SK-N-MC (cell line): ENCODE measurements at regions not wholly inside any gene's neighbourhood (a gene's known extent, or its start where the extent isn't known, plus 50 kb on each side); places are given as distances from the start of the nearest gene placed in this dataset.
A peak's percentile ranks its signal among the peaks of the same experiment; 100 is the strongest.

Source experiments
- DNase-seq: peaks from one replicate; pipeline ENCODE4 v3.0.0-alpha.2; 2011; ENCODE audit warnings: low read depth, low spot score
- H3K27ac ChIP-seq: fragments of 200-600 bp; sonication (generic); 2 replicates; pipeline ENCODE4 v1.5.1; 2016; ENCODE audit warnings: mixed run types
- H3K36me3 ChIP-seq: fragments of 200-600 bp; sonication (generic); 2 replicates; pipeline ENCODE4 v1.6.1; 2017; ENCODE audit warnings: antibody characterized with exemption, low read length, mixed read lengths; ENCODE audit not compliant: insufficient read depth
- H3K4me3 ChIP-seq: fragments of 200-600 bp; sonication (generic); 2 replicates; pipeline ENCODE4 v1.5.1; 2016
- H3K9ac ChIP-seq: fragments of 200-600 bp; sonication (generic); 2 replicates; pipeline ENCODE4 v1.8.0; 2017; ENCODE audit warnings: mixed run types, mixed read lengths; ENCODE audit not compliant: insufficient read length
- H3K9me3 ChIP-seq: fragments of 200-600 bp; sonication (generic); 2 replicates; pipeline ENCODE4 v1.6.1; 2017; ENCODE audit warnings: low read depth, mild to moderate bottlenecking, antibody characterized with exemption, low read length, moderate library complexity, mixed read lengths
- EZH2 ChIP-seq: fragments of 200-600 bp; sonication (generic); IDR thresholded peaks from one replicate; pipeline ENCODE4 v1.6.1; 2017; ENCODE audit warnings: antibody characterized with exemption
- FOXP2 ChIP-seq: optimal IDR thresholded peaks from 2 replicates; pipeline ENCODE3; 2011; ENCODE audit warnings: mild to moderate bottlenecking, moderate library complexity; ENCODE audit not compliant: insufficient read depth; ENCODE audit errors: extremely low read length, control extremely low read depth
- POLR2AphosphoS5 ChIP-seq: IDR thresholded peaks from 2 replicates; pipeline ENCODE4 v1.6.1; 2012; ENCODE audit warnings: mild to moderate bottlenecking, low read depth, low read length, borderline replicate concordance

DNA sequence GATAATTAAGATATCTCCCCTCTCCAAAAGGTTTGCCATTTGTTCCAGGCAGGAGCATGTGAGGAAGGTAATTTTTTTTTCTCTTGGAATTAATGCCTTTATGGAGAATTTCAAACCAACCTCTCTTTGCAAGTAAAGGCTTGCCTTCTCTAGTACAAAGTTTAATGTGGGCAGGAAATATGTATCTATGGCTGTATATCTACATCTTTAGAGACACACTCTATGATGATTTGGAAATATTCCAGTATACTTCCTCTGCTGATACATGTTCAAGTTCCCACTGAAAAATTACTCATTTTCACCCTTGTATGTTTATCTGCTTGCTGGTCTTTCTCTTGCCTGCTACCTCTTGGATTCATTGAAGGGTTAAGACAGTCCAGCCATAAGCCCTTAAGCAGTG lies 83.5 kb upstream of the SEMA6A start:
- no peak for DNase-seq
- no peaks in the 10 kb centered on the region for H3K9me3 ChIP-seq
- peak overlapping the region; percentile 26 for H3K4me3 ChIP-seq
- no peaks in the 10 kb centered on the region for H3K36me3 ChIP-seq
- no peak overlapping the region for H3K9ac ChIP-seq
- TF ChIP-seq EZH2 (no peak), POLR2AphosphoS5 (no peak), FOXP2 (no peak)
- H3K27ac ChIP-seq: peak overlapping the region; percentile 72

DNA sequence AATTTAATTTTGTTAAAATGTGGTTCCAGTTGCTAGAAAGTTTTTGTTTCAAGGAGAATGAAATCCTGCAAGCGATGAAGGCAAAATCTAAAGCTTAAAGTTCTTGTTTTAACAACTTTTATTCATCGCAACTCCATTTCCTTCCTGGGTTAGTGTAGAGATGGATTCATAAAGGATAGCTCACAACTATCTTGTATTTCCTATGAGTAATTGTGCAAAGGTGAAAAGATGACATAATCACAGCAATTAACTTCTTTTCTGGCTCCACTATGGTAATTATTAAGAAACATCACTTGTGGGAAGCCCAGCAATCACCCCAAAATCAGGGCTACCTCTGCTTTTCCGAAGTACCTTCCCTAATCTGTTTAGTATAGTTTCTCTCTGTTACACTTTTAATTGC lies 80.8 kb upstream of the SEMA6A start:
- peak overlapping the region; percentile 43 for H3K9ac ChIP-seq
- peak overlapping the region; percentile 86 for H3K27ac ChIP-seq
- DNase-seq: no peak
- H3K9me3 ChIP-seq: no peaks in the 10 kb centered on the region
- TF ChIP-seq POLR2AphosphoS5: no peak
- TF ChIP-seq FOXP2: no peak
- H3K36me3 ChIP-seq: no peaks in the 10 kb centered on the region
- H3K4me3 ChIP-seq: peak overlapping the region; percentile 44

DNA sequence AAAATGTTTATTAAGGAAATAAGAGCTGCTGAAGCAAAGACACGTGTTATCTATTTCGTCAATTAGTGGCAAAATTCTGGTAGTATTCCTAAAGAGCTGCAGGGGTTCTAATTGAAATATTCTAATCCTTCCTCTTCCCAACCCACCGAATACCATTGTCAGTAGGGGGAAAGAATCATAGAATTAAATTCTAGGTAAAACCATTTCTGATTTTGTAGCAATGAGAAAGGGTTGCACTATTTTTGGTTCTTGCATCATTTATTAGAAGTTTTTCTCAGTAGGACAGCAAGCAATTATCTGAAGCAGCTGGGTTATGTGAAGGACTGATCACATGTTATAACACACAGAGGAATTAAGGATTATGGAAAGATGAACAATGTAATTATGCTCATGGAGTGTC lies 80.3 kb upstream of the SEMA6A start:
- H3K27ac ChIP-seq: peak overlapping the region; percentile 86
- peak overlapping the region; percentile 43 for H3K9ac ChIP-seq
- H3K9me3 ChIP-seq: no peaks in the 10 kb centered on the region
- TF ChIP-seq EZH2 (no peak), POLR2AphosphoS5 (no peak), FOXP2 (no peak)
- peak overlapping the region; percentile 44 for H3K4me3 ChIP-seq
- DNase-seq: peak; percentile 66
- H3K36me3 ChIP-seq: no peaks in the 10 kb centered on the region

- DNase-seq: no peak
- no peaks in the 10 kb centered on the region for H3K36me3 ChIP-seq
- H3K4me3 ChIP-seq: peak overlapping the region; percentile 63
- H3K9me3 ChIP-seq: no peaks in the 10 kb centered on the region
- peak overlapping the region; percentile 86 for H3K27ac ChIP-seq
- TF ChIP-seq FOXP2 (no peak), EZH2 (no peak), POLR2AphosphoS5 (no peak)
- H3K9ac ChIP-seq: peak overlapping the region; percentile 11
Measured at GRCh38 chr5:116652903-116653302, 78.3 kb upstream of the SEMA6A start.

DNA sequence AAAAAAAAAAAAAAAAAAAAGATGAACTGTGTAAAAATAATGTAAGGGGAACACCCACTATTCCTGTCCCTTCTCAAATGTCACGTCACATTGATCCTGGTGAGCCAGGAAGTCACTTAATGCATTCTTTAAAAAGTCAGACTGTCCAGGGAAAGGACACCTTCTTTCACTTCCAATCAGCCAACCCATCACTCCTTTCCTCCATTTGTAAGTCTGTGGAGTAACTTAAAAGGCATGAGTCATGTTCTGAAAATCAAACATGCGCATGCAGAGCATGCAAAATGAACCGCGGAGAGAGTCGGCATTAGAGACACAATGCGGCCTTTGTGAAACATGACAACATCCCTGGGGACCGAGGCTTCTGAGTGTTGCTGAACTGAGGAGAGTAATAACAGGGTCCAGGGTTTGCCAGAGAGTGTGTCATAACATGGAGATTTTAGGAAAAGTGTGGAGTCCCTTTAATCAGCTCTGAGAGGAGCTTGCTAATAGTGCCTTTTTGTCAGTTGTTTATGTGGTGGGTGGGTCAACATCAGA lies 77.6 kb upstream of the SEMA6A start:
- H3K27ac ChIP-seq: peak overlapping the region; percentile 86
- peak overlapping the region; percentile 63 for H3K4me3 ChIP-seq
- H3K9ac ChIP-seq: peak overlapping the region; percentile 11
- TF ChIP-seq POLR2AphosphoS5: no peak
- no peak for TF ChIP-seq EZH2
- TF ChIP-seq FOXP2: no peak
- DNase-seq: no peak
- no peaks in the 10 kb centered on the region for H3K36me3 ChIP-seq
- H3K9me3 ChIP-seq: no peaks in the 10 kb centered on the region

DNA sequence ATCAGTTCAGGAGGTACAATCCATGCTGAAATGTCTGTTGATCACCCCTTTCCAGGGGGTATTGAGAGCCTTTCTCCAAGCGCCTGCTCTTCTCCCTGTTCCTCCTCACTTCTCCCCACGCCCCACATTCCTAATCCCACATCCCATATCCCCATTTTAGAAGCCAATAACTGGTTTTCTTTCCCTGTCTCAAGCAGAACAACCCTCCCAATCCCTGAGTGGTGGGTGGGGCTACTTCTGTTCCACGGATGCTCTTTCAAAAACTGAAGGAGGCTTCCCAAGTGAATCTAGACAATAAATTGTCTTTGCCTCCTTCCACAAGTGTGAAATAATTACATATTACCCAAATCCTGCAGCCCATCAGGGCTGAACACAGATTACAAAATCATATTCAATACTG lies 77.0 kb upstream of the SEMA6A start:
- Histone ChIP-seq H3K4me3 (no peak overlapping the region), H3K9me3 (no peaks in the 10 kb centered on the region), H3K36me3 (no peaks in the 10 kb centered on the region), H3K27ac (no peak overlapping the region), H3K9ac (no peak overlapping the region)
- TF ChIP-seq POLR2AphosphoS5: no peak
- TF ChIP-seq FOXP2: no peak
- no peak for TF ChIP-seq EZH2
- DNase-seq: no peak

DNA sequence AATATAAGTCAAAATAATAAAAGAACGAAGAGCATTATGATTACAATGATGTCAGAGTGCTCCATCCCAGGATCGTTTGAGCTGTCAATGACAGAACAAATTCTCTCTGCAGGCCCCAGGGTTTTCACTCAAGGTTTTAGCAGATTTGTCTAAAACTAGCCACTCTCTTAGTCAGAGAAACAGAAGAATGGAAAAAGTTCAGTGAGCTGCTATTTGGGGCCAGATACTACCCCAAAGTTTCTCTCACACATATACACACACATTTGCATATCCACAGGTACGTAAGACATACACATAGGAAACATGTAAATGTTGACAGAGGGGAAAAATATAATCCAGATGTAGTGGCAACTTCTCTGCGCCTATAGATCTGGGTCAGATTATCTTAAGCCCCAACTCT lies 76.3 kb upstream of the SEMA6A start:
- TF ChIP-seq FOXP2 (no peak), POLR2AphosphoS5 (no peak), EZH2 (no peak)
- no peaks in the 10 kb centered on the region for H3K9me3 ChIP-seq
- H3K4me3 ChIP-seq: no peak overlapping the region
- no peak for DNase-seq
- no peaks in the 10 kb centered on the region for H3K36me3 ChIP-seq
- no peak overlapping the region for H3K27ac ChIP-seq
- no peak overlapping the region for H3K9ac ChIP-seq

DNA sequence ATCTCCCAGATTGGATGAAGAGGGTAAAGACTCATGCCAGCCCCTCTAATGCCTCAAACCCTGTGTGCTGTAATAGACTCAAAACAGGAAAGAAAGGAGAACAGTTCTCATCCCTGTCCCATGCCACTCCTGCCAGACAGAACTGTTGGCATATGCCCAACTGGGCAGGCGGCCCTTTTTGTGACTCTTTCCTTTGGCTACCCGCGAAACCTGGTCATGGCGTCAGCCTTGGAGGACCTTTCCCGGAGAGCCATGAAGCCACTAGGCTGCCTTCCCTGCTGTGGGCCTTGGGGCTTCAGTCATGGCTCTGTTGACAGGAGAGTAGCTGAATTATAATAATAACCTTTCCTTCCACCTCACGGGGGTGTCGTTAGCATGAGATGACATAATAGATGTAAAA lies 75.9 kb upstream of the SEMA6A start:
- H3K9me3 ChIP-seq: no peaks in the 10 kb centered on the region
- no peaks in the 10 kb centered on the region for H3K36me3 ChIP-seq
- no peak for DNase-seq
- no peak overlapping the region for H3K4me3 ChIP-seq
- TF ChIP-seq EZH2: no peak
- no peak for TF ChIP-seq POLR2AphosphoS5
- TF ChIP-seq FOXP2: no peak
- H3K27ac ChIP-seq: no peak overlapping the region
- no peak overlapping the region for H3K9ac ChIP-seq
